RCC 7860 (cell line): ENCODE measurements at regions not wholly inside any gene's neighbourhood (a gene's known extent, or its start where the extent isn't known, plus 50 kb on each side); places are given as distances from the start of the nearest gene placed in this dataset.
"Not testable (repeated sequence)": the region's sequence is repeated elsewhere in the genome, so short reads cannot be mapped to it uniquely, and the experiment has no call there.

Source experiments
- DNase-seq: peaks from one replicate; pipeline ENCODE4 v3.0.0-alpha.2; 2015; ENCODE audit warnings: low spot score
- FAIRE-seq: peaks from 2 replicates; lab custom pipeline; 2012; peaks lifted over from hg19 to GRCh38; lab: Jason Lieb, UNC

- FAIRE-seq, DNase-seq: not testable (repeated sequence)
These were observed 53.9 kb downstream of the CDRT15L2 start for GRCh38 chr17:20633268-20634059.

GRCh38 chr17:20640147-20640546 lies 60.6 kb downstream of the CDRT15L2 start:
- DNase-seq, FAIRE-seq: not testable (repeated sequence)

DNA sequence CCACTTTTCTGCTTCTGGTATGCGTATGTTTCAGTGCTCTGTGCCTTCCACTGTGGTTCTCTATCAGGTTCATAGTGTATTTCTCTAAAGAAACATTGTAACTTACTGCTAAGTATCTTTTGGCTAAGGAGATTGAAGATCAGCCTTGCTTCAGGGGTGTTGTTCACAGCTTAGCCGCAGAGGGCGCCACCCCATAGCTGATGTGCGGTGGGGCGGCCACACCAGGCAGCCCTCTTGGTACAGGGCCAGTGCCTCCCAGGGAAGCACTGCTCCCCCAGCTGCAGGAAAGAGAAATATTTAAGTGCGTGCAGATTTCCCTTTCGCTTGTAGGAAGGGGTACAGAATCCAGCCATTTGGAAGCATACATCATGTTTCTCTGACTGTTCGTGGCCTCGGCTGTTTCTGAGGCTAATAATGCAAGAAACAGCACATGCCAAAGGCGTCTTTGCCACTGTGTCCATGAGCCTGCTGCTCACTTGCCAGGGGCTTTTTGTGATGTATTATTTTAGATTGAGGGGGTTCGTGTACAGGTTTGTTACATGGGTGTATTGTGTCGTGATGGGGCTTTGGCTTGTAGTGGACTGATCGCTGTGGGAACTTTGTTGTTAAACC lies 67.2 kb downstream of the CDRT15L2 start:
- not testable (repeated sequence) for FAIRE-seq

DNA sequence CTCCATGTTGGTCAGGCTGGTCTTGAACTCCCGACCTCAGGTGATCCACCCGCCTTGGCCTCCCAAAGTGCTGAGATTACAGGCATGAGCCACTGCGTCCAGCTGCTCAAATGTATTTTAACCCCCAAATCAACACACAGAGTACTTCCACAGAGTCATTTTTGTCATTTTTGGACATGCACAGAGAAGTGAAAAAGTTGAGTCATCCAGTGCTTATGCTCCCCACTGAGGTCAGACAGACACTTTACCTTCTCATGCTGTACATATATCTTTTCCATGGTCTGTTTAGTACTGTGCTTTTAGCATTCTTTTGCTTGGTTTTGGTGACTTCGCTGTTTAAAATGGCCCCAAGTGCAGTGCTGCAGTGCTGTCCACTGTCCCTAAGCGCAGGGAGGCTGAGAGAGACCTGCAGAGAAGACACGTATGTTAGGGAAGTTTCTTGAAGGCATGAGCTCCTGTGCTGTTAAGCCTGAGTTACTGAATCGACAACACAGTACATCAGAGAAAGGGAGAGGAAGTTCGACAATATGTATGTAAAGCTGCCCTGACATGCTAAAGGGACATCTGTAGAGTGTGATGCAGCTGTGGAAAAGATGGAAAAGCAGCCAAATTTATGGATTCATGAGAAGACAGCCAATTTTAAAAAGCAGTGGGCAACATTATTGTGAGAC lies 69.7 kb downstream of the CDRT15L2 start:
- not testable (repeated sequence) for DNase-seq, FAIRE-seq

More for the DNA sequence above, 67.2 kb downstream of the CDRT15L2 start:
- not testable (repeated sequence) for DNase-seq

GRCh38 chr17:20651022-20651421 lies 71.5 kb downstream of the CDRT15L2 start:
- not testable (repeated sequence) for DNase-seq, FAIRE-seq

- not testable (repeated sequence) for DNase-seq, FAIRE-seq
These were observed 72.2 kb downstream of the CDRT15L2 start for GRCh38 chr17:20651736-20652135.

GRCh38 chr17:20653391-20653790 lies 73.9 kb downstream of the CDRT15L2 start:
- DNase-seq: not testable (repeated sequence)

DNA sequence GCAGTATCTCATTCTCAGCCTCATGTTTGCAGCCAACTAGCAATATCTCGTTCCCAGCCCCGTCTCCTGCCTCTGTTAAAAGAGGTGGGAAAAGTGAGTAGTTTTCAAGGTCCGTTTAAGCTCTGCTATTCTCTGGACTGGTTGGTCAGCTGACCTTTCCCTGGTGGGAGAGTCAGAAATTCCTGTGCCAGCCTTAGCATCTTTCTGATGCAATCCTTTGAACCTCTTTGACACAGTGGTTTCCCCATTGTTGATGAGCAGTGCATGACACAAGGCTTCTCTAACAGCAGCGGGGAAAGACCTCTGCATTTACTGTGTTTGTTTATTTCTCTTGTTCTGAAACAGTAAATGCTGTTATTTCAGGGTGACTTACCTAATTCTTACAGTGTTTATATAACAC lies 74.6 kb downstream of the CDRT15L2 start:
- not testable (repeated sequence) for FAIRE-seq, DNase-seq

More at GRCh38 chr17:20653391-20653790, 73.9 kb downstream of the CDRT15L2 start:
- not testable (repeated sequence) for FAIRE-seq

- DNase-seq, FAIRE-seq: not testable (repeated sequence)
These were observed 75.1 kb downstream of the CDRT15L2 start for GRCh38 chr17:20654575-20654974.

- not testable (repeated sequence) for FAIRE-seq, DNase-seq
These were observed 85.8 kb downstream of the CDRT15L2 start for GRCh38 chr17:20665103-20665955.

GRCh38 chr17:20666689-20667088 lies 87.2 kb downstream of the CDRT15L2 start:
- DNase-seq, FAIRE-seq: not testable (repeated sequence)

GRCh38 chr17:20667712-20668111 lies 88.2 kb downstream of the CDRT15L2 start:
- not testable (repeated sequence) for FAIRE-seq, DNase-seq

DNA sequence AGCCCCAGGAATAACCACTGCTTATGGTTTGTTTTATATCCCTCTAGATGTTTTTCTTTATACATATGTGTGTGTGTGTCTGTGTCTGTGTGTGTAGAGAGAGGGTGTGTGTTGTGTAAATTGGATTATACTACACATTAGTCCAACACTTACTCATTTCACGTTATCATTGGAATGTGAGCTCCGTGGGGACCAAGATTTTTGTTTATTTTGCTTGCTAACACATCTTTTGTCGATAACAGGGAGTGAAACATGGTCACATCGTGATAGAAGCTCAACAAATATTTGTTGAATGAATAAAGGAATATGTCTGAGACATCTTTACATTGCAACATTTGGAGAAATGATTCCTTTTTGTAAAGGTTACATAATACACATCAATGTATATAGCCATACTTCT lies 88.8 kb downstream of the CDRT15L2 start:
- DNase-seq, FAIRE-seq: not testable (repeated sequence)

DNA sequence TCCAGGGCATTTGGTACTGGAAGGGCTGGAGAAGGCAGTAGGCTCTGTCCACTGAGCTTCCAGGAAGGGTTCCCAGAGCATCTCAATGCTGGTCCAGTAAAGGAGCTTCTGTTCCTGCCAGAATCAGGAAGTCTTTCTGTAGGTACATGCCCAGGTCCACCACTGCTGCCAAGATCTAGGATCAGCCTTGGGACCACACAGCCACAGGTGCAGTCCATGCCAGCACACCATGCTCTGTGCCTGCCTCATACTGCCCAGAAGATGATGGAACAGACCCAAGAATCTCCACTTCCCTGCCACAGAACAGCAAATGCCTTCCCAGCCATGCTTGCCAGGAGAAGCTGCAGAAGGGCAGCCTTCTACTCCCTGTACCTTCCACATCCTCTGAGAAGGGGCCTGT lies 89.3 kb downstream of the CDRT15L2 start:
- not testable (repeated sequence) for DNase-seq, FAIRE-seq

DNA sequence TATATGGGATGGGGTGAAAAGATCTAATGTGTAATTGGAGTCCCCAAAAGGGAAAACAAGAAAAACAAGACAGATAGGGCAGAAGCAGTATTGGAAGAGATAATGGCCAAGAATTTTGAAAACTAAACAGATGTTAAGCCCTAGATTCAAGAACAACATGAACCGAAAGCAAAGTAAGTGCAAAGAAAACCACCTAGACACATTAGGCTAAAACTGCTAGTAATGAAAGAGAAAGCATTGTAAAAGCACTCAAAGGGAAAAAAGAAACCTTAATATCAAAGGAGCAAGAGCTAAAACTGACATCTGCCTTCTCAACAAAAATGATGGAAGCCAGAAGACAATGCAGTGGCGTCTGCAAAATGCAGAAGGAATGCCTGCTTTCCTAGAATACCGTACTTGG lies 91.0 kb downstream of the CDRT15L2 start:
- FAIRE-seq, DNase-seq: not testable (repeated sequence)

- not testable (repeated sequence) for DNase-seq, FAIRE-seq
These were observed 94.8 kb downstream of the CDRT15L2 start for GRCh38 chr17:20674374-20674773.

DNA sequence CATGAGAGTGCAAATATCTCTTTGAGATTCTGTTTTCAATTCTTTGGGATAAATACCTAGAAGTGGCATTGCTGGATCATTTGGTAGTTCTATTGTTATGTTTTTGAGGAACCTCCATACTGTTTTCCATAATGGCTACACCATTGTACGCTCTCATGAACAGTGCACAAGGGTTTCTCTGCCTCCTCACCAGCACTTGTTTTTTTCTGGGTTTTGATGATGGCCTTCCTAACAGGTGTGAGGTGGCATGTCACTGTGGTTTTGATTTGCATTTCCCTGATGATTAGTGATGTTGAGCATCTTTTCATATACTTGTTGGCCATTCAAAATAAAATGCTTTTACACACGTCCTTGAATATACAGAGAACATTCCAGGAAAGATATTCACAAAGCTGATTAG lies 96.2 kb downstream of the CDRT15L2 start:
- not testable (repeated sequence) for FAIRE-seq, DNase-seq

- not testable (repeated sequence) for FAIRE-seq, DNase-seq
These were observed 97.1 kb downstream of the CDRT15L2 start for GRCh38 chr17:20676656-20677055.

DNA sequence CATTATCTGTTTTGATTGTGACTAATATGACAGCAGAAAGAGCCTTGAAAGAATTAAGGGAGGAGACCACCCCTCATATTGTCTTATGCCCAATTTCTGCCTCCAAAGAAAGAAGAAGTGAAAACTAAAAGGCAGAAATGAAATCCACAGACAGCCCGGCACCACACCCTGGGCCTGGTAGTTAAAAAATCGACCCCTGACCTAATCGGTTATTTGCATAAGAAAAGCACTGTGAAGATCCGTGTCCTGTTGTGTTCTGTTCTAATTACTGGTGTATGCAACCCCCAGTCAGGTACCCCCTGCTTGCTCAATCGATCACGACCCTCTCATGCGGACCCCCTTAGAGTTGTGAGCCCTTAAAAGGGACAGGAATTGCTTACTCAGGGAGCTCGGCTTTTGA lies 97.9 kb downstream of the CDRT15L2 start:
- not testable (repeated sequence) for FAIRE-seq, DNase-seq

DNA sequence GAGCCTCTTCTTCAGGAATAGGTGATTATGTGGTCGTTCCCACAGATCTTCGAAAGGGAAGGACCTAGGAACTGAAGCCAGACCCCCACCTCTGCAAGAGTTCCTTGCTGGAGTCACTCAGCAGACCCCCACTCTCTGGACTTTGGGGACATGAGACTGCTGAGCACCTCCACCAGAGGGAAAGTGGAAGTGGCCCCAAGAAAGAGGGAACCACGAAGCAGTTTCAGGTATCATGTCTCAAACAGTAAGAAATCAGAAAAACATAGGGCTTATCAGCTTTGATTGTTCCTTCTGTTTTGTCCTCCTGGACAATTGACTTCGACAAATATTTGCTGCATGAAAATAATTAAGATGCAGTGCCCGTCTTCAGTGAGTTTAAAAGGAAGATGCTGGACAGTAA lies 98.9 kb downstream of the CDRT15L2 start:
- not testable (repeated sequence) for FAIRE-seq, DNase-seq
